Kasumi-1 (cell line): ENCODE measurements at regions not wholly inside any gene's neighbourhood (a gene's known extent, or its start where the extent isn't known, plus 50 kb on each side); places are given as distances from the start of the nearest gene placed in this dataset.
"Not testable (repeated sequence)": the region's sequence is repeated elsewhere in the genome, so short reads cannot be mapped to it uniquely, and the experiment has no call there.

Source experiments
- DNase-seq, 2 experiments: peaks; one replicate each; lab custom pipeline; 2025; lab: John Stamatoyannopoulos, UW

GRCh38 chr12:43252585-43252984, 299.4 kb downstream of the ADAMTS20 start:
- no peak for DNase-seq

- no peak for DNase-seq
These were observed 306.1 kb downstream of the ADAMTS20 start for GRCh38 chr12:43245947-43246346.

GRCh38 chr12:43241986-43242385, 310.0 kb downstream of the ADAMTS20 start:
- DNase-seq = no peak

GRCh38 chr12:43238281-43238680, 313.7 kb downstream of the ADAMTS20 start:
- DNase-seq = no peak

- no peak for DNase-seq
These were observed 314.6 kb downstream of the ADAMTS20 start for GRCh38 chr12:43237238-43237879.

- no peak for DNase-seq
These were observed 316.3 kb downstream of the ADAMTS20 start for GRCh38 chr12:43235721-43236120.

- no peak for DNase-seq
These were observed 318.1 kb downstream of the ADAMTS20 start for GRCh38 chr12:43233861-43234260.

- no peak for DNase-seq
These were observed 325.9 kb downstream of the ADAMTS20 start for GRCh38 chr12:43226151-43226550.

- DNase-seq = not testable (repeated sequence)
These were observed 327.7 kb downstream of the ADAMTS20 start for GRCh38 chr12:43224190-43224805.

- no peak for DNase-seq
These were observed 329.2 kb downstream of the ADAMTS20 start for GRCh38 chr12:43222796-43223195.

GRCh38 chr12:43221216-43221615, 330.8 kb downstream of the ADAMTS20 start:
- DNase-seq = no peak

GRCh38 chr12:43216490-43216889, 335.5 kb downstream of the ADAMTS20 start:
- DNase-seq = no peak

- DNase-seq = no peak
These were observed 337.8 kb downstream of the ADAMTS20 start for GRCh38 chr12:43214166-43214565.

- DNase-seq = no peak
These were observed 338.4 kb downstream of the ADAMTS20 start for GRCh38 chr12:43213608-43214007.

- DNase-seq = peak; percentile 33 to 47
These were observed 341.4 kb downstream of the ADAMTS20 start for GRCh38 chr12:43210485-43211192.

GRCh38 chr12:43208627-43209026, 343.4 kb downstream of the ADAMTS20 start:
- DNase-seq = no peak

- DNase-seq = no peak
These were observed 343.8 kb downstream of the ADAMTS20 start for GRCh38 chr12:43208221-43208620.

- DNase-seq = no peak
These were observed 345.6 kb downstream of the ADAMTS20 start for GRCh38 chr12:43206396-43206795.

GRCh38 chr12:43198608-43199007, 353.4 kb downstream of the ADAMTS20 start:
- no peak for DNase-seq

GRCh38 chr12:43196268-43196907, 355.6 kb downstream of the ADAMTS20 start:
- no peak for DNase-seq

- not testable (repeated sequence) for DNase-seq
These were observed 358.9 kb downstream of the ADAMTS20 start for GRCh38 chr12:43193096-43193495.

GRCh38 chr12:43192442-43192841, 359.6 kb downstream of the ADAMTS20 start:
- not testable (repeated sequence) for DNase-seq

GRCh38 chr12:43180242-43180641, 371.8 kb downstream of the ADAMTS20 start:
- no peak for DNase-seq
